Kidney (tissue), 13 donors: ENCODE measurements at regions not wholly inside any gene's neighbourhood (a gene's known extent, or its start where the extent isn't known, plus 50 kb on each side); places are given as distances from the start of the nearest gene placed in this dataset.

Source experiments
- DNase-seq, 5 donors: peaks; one replicate each; pipeline ENCODE4 v3.0.0-alpha.2; 2013 to 2020
- FAIRE-seq: peaks from 2 replicates; lab custom pipeline; 2012; peaks lifted over from hg19 to GRCh38; lab: Jason Lieb, UNC
- H3K27ac ChIP-seq, 2 donors: one replicate each; pipeline ENCODE4 v1.7.0; 2013; ENCODE audit warnings: low read depth in 2 of 2, low read length in 2 of 2, inconsistent platforms in 1 of 2
- H3K27me3 ChIP-seq: one replicate; pipeline ENCODE4 v1.7.1; 2013; ENCODE audit warnings: low read length, inconsistent platforms; ENCODE audit not compliant: control insufficient read depth, insufficient read depth
- H3K36me3 ChIP-seq, 3 donors: one replicate each; pipeline versions ENCODE4 v1.7.0 to v1.7.1; 2013; ENCODE audit warnings: low read length in 3 of 3, control low read depth in 1 of 3, inconsistent platforms in 1 of 3; ENCODE audit not compliant: insufficient read depth in 3 of 3, control insufficient read depth in 2 of 3
- H3K4me1 ChIP-seq, 3 donors: one replicate each; pipeline versions ENCODE4 v1.7.0 to v1.7.1; 2013; ENCODE audit warnings: low read length in 3 of 3, inconsistent platforms in 1 of 3, low read depth in 1 of 3; ENCODE audit not compliant: control insufficient read depth in 2 of 3, insufficient read depth in 2 of 3
- H3K4me3 ChIP-seq, 3 donors: one replicate each; pipeline versions ENCODE4 v1.7.0 to v1.8.1; 2013; ENCODE audit warnings: low read length in 3 of 3, control low read depth in 1 of 3, inconsistent platforms in 1 of 3
- H3K9ac ChIP-seq, 3 donors: one replicate each; pipeline versions ENCODE4 v1.7.0 to v1.7.1; 2013; ENCODE audit warnings: low read length in 3 of 3, control low read depth in 1 of 3, inconsistent platforms in 1 of 3
- H3K9me3 ChIP-seq, 3 donors: one replicate each; pipeline versions ENCODE4 v1.7.0 to v1.7.1; 2013; ENCODE audit warnings: low read length in 3 of 3, control low read depth in 1 of 3, inconsistent platforms in 1 of 3; ENCODE audit not compliant: control insufficient read depth in 2 of 3, insufficient read depth in 1 of 3
- CTCF ChIP-seq: IDR thresholded peaks from 3 replicates; pipeline ENCODE4 v1.5.1; 2012; ENCODE audit warnings: mild to moderate bottlenecking, moderate library complexity, borderline replicate concordance; ENCODE audit not compliant: insufficient read depth; ENCODE audit errors: extremely low read depth
- intact Hi-C: fragments of 100-400 bp; cut with DNase I; formaldehyde crosslinking; loops from one replicate; pipeline ENCODE4 v1.11.1; 2022
- donor health status: control.
- donor health status: control.
- donor health status: control.
- donor health status: control.
- donor health status: control.
- donor health status: DM: yes; HTN: yes; CAD: no.
- donor health status: Normal renal cell carcinoma (clear cell type).

GRCh38 chr13:100818711-100819110 lies 144.1 kb upstream of the TMTC4 start:
- FAIRE-seq (no peak), DNase-seq (peak in 4 of 5 donors; percentile 37 to 50 (median 44))
- no peak for TF ChIP-seq CTCF

GRCh38 chr13:100817928-100818327 lies 143.3 kb upstream of the TMTC4 start:
- no peak for FAIRE-seq
- no peak for TF ChIP-seq CTCF
- no peak for DNase-seq
- intact Hi-C loops: no loop called here
- Histone ChIP-seq H3K4me3 (no peak overlapping the region), H3K27ac (no peak overlapping the region), H3K36me3 (no peaks in the 10 kb centered on the region), H3K4me1 (no peaks in the 10 kb centered on the region), H3K9ac (no peak overlapping the region), H3K9me3 (no peaks in the 10 kb centered on the region), H3K27me3 (no peaks in the 10 kb centered on the region)

More at GRCh38 chr13:100818711-100819110, 144.1 kb upstream of the TMTC4 start:
- H3K27me3 ChIP-seq: no peaks in the 10 kb centered on the region
- H3K4me3 ChIP-seq: no peak overlapping the region
- no peaks in the 10 kb centered on the region for H3K9me3 ChIP-seq
- no peaks in the 10 kb centered on the region for H3K36me3 ChIP-seq
- no peak overlapping the region for H3K9ac ChIP-seq
- intact Hi-C loops: no loop called here
- no peak overlapping the region for H3K27ac ChIP-seq
- H3K4me1 ChIP-seq: no peaks in the 10 kb centered on the region

GRCh38 chr13:100815476-100816046 lies 141.0 kb upstream of the TMTC4 start:
- no peak for TF ChIP-seq CTCF
- no peaks in the 10 kb centered on the region for H3K4me1 ChIP-seq
- DNase-seq (peak in 1 of 5 donors; percentile 54), FAIRE-seq (no peak)
- H3K9ac ChIP-seq: no peak overlapping the region
- H3K27me3 ChIP-seq: no peaks in the 10 kb centered on the region
- intact Hi-C loops: no loop called here
- H3K9me3 ChIP-seq: no peaks in the 10 kb centered on the region
- H3K27ac ChIP-seq: no peak overlapping the region
- H3K36me3 ChIP-seq: no peaks in the 10 kb centered on the region
- H3K4me3 ChIP-seq: no peak overlapping the region
